Pons (tissue), 1 donor: ENCODE measurements at regions not wholly inside any gene's neighbourhood (a gene's known extent, or its start where the extent isn't known, plus 50 kb on each side); places are given as distances from the start of the nearest gene placed in this dataset.

Experiments used
- DNase-seq: peaks from one replicate; pipeline ENCODE4 v3.0.0-alpha.2; 2016; ENCODE audit warnings: low spot score

- DNase-seq = no peak
Observed at GRCh38 chr6:47116086-47116485, 74.0 kb upstream of the ADGRF1 start.

DNA sequence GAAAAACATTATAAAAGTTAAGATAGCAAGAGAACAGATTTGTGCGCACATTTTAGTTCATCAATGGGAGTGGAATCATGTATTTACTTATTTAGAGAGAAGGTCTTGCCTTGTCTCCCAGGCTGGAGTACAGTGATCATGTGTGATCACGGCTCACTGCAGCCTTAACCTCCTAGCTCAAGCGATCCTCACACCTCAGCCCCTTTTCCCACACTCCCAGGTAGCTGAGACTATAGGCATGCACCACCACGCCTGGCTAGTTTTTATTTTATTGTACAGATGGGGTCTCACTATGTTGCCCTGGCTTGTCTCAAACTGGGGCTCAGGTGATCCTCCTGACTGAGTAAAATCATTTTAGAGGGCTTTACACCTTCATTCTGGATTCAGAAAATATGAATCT lies 72.3 kb upstream of the ADGRF1 start:
- no peak for DNase-seq

DNA sequence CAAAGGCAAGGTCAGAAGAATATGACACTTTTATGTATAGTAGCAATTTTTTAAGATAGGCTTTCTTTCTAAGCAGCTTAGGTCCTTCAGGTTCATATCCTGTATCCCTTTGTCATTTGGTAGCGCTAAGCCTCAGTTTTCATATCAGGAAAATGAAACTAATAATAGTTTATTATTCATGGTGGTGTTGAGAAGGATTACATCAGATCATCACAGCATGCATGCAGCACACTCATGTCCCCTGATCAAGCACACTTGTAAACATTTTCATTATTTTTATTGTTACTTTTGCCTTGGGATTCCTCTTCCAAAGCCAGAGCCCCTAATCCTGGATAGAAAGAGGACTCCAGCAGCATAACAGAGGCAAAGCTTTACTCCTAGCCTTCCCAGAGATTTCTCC lies 70.2 kb upstream of the ADGRF1 start:
- DNase-seq = no peak

- no peak for DNase-seq
Observed at GRCh38 chr6:47111685-47112084, 69.6 kb upstream of the ADGRF1 start.

- DNase-seq = no peak
Observed at GRCh38 chr6:47109281-47109680, 67.1 kb upstream of the ADGRF1 start.

GRCh38 chr6:47106721-47107197 lies 64.6 kb upstream of the ADGRF1 start:
- DNase-seq = no peak

DNA sequence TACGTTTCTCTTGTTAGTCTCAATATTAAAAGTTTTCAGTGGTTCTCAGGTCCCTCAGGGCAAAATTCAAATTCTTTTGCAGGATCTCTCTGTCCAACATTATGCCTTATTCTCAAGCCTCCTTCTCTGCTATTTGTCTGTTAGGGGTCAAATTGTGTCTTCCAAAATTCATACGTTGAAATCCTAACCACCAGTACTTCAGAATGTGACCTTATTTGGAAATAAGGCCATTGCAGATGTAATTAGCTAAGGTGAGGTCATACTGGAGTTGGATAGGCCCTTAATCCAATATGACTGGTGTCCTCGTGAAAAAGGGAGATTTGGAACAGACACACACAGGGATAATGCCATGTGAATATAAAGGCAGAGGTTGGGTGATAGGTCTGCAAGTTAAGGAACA lies 64.1 kb upstream of the ADGRF1 start:
- DNase-seq = no peak

GRCh38 chr6:47105469-47106178 lies 63.5 kb upstream of the ADGRF1 start:
- DNase-seq = no peak

DNA sequence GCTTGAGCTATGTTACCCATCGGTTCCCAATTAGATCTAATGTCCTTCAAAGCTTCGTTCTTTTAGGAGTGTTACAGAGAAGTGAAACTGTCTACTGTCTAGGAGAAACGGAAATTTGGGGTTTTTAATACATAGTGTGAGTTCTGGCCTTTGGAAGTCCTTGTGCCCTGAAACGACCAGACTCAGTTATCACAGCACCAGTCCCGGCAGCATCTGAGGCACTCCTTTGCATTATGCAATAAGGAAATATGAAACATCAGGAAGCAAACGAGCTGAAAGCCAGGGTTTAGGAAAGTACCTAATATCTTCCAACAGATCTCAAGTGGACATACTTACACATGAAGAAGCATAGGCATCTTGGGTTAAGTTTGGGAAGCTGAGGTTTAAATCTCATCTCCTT lies 61.8 kb upstream of the ADGRF1 start:
- DNase-seq = peak; percentile 74

- DNase-seq = no peak
Observed at GRCh38 chr6:47102331-47102730, 60.2 kb upstream of the ADGRF1 start.

GRCh38 chr6:47098570-47098993 lies 56.5 kb upstream of the ADGRF1 start:
- no peak for DNase-seq

DNA sequence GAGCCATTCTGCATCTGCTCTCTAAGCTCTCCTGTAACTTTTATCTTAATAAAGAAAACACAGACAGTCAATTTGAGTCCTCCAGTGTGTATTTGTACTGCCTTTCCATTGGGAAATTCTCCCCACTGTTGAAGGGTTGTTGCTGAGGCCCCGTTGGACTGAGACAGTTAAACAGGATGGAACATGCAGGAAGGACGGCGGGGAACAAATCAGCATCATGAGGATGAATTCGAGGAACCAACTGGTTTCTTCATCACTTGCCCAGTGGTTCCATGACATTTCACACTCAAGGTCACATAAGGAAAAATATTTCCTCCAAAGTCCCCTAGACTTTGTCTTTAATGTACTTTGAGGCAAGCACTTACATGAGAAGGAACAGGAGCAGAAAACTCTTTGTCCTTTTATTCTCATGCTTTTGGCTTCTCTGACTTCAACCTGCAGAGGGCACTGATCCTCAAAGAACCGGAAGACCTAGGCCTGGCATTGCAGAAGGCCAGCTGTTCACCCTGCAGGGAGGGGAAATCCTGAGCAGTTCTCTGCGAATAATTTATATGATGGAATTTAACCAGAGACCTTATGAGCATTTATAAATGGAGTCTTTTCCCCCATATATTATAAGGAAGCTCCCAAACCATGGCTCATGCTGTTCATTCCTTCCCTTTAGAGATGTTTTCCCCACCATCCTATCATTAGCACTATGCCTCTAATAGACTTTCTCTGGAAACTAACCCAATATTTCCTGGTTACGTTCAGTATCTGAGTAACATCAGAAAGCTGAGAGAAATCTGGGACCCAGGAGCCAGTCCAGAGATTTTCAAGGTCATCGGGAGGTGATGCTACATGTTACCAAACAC lies 55.2 kb upstream of the ADGRF1 start:
- DNase-seq = peak; percentile 97

DNA sequence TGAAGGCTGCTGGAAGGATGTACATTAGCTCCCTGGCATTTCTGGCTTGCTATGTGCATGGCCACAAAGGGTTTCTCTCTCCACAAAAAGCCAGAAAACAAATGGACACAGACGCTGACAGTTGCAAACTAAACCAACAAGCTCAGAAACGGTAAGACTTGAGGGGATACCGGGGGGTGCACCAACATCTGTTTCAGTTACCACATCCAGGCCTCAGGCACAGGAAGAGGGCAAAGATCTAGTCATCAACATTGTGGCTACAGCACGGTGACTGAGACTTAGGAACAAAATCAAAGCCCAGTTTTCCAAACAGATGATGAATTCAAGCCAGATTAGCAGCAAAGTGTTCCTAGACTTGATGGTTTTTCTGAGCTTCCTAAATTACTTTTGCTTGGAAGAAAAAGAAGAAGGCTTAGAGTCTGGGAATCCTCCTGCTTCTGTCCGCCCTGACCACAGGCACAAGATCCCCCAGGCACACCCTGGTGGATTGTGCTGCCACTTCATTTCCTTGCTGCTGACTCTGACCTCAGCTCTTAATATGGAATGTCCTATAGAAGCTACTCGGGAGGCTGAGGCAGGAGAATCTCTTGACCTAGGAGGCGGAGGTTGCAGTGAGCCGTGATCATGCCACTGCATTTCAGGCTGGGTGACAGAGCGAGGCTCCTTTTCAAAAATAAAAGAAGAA lies 54.2 kb upstream of the ADGRF1 start:
- no peak for DNase-seq

- no peak for DNase-seq
Observed at GRCh38 chr6:47094241-47094925, 52.3 kb upstream of the ADGRF1 start.

- no peak for DNase-seq
Observed at GRCh38 chr6:47093169-47093568, 51.0 kb upstream of the ADGRF1 start.

- no peak for DNase-seq
Observed at GRCh38 chr6:47091886-47092668, 49.9 kb upstream of the ADGRF1 start.
